ENCODE measurements at regions not wholly inside any gene's neighbourhood (a gene's known extent, or its start where the extent isn't known, plus 50 kb on each side); places are given as distances from the start of the nearest gene placed in this dataset.

- no peak overlapping the region for H3K4me3 ChIP-seq (replicated peaks in 1 of 2; ENCODE audit: low read depth in 2 of 2, low read length in 2 of 2)
- TF ChIP-seq CTCF (IDR thresholded peaks at IDR 0.05; ENCODE audit: low read depth, low read length) = no peak
- no peak for DNase-seq (ENCODE audit: low read depth in 2 of 2)
These were observed 294.9 kb downstream of the FGFR2 start for GRCh38 chr10:121303287-121303890.

DNA sequence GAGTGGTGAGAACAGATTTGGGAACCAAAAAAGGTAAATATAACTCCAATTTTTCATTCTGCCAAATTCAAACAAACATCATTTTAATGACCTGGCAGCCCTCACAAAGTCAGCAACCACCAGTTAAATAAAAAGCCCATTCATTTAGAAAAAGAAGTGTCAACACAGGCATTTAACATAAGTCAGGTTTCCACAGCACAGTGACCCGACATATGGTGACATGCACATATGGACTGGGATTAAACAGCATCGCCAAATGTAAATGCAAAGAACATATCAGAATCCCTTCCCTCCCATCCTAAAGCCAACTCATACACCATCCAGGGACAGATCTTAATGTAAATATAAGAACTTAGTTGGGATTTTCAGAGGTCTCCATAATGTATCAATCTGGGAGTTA is 293.2 kb downstream of the FGFR2 start:
- H3K4me3 ChIP-seq (replicated peaks in 1 of 2; ENCODE audit: low read depth in 2 of 2, low read length in 2 of 2) = no peak overlapping the region
- no peak for DNase-seq (ENCODE audit: low read depth in 2 of 2)
- no peak for TF ChIP-seq CTCF (IDR thresholded peaks at IDR 0.05; ENCODE audit: low read depth, low read length)

DNA sequence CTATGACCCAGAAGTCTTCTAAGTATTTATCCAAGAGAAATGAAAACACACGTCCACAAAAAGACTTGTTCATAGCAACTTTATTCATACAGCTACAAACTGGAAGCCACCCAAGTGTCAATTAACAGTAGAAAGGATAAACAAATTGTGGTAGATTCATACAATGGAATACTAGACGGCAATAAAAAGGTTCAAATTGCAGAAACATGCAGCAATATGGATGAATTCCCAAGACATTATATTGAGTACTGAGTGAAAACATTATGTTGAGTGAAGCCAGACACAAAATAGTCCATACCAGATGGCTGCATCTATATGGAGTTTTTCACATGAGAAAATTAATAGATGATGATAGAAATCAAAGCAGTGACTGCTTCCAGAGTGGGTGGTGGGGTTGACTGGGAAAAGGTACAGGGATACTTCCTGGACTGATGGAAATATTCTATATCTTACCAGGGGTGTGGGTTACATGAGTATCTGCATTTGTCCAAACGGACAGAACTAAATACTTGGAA is 292.0 kb downstream of the FGFR2 start:
- no peak for DNase-seq (ENCODE audit: low read depth in 2 of 2)
- no peak for TF ChIP-seq CTCF (IDR thresholded peaks at IDR 0.05; ENCODE audit: low read depth, low read length)
- no peak overlapping the region for H3K4me3 ChIP-seq (replicated peaks in 1 of 2; ENCODE audit: low read depth in 2 of 2, low read length in 2 of 2)

GRCh38 chr10:121307411-121307980 is 290.7 kb downstream of the FGFR2 start:
- H3K4me3 ChIP-seq (replicated peaks in 1 of 2; ENCODE audit: low read depth in 2 of 2, low read length in 2 of 2) = no peak overlapping the region
- no peak for DNase-seq (ENCODE audit: low read depth in 2 of 2)
- no peak for TF ChIP-seq CTCF (IDR thresholded peaks at IDR 0.05; ENCODE audit: low read depth, low read length)

GRCh38 chr10:121308020-121308419 is 290.2 kb downstream of the FGFR2 start:
- H3K4me3 ChIP-seq (replicated peaks in 1 of 2; ENCODE audit: low read depth in 2 of 2, low read length in 2 of 2) = no peak overlapping the region
- no peak for TF ChIP-seq CTCF (IDR thresholded peaks at IDR 0.05; ENCODE audit: low read depth, low read length)
- no peak for DNase-seq (ENCODE audit: low read depth in 2 of 2)

DNA sequence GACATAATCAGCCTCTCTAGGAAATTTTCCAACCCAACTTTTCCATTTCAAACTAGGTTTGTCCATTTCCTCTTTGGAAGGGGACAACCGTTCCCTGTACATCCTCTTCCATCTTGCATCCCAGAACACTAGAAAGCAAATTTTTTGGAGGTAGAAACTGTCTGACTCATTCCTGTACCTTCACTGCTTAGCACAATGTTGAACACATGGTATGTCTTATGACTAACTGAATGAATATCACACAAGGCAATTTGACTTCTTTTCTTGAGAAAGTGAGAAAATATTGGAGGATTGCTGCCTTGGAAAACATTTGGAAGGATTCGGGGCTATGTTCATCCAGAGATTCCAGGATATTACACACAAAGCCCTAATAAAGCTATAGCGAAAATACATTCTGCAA is 289.1 kb downstream of the FGFR2 start:
- DNase-seq (ENCODE audit: low read depth in 2 of 2) = no peak
- H3K4me3 ChIP-seq (replicated peaks in 1 of 2; ENCODE audit: low read depth in 2 of 2, low read length in 2 of 2) = no peak overlapping the region
- TF ChIP-seq CTCF (IDR thresholded peaks at IDR 0.05; ENCODE audit: low read depth, low read length) = no peak

All from cardiac fibroblast (primary cell).